Heart right ventricle (tissue), 16 donors: ENCODE measurements at regions not wholly inside any gene's neighbourhood (a gene's known extent, or its start where the extent isn't known, plus 50 kb on each side); places are given as distances from the start of the nearest gene placed in this dataset.

Source experiments
- ATAC-seq, 8 donors: fragments of 200-7000 bp; cut with Tn5 transposase; one replicate each; pipeline ENCODE4 v1.9.1; 2020; ENCODE audit warnings: mild to moderate bottlenecking in 8 of 8, moderate library complexity in 8 of 8, moderate number of reproducible peaks in 1 of 8
- DNase-seq, 2 donors: peaks; one replicate each; pipeline ENCODE4 v3.0.0-alpha.2; 2020
- H3K27ac ChIP-seq, 10 donors: fragments of 200-600 bp; sonication (generic) in 2 of 10; one replicate each; pipeline versions ENCODE4 v1.5.0 to v1.8.0; 2020 to 2022; ENCODE audit warnings: mild to moderate bottlenecking in 3 of 10
- H3K27me3 ChIP-seq, 7 donors: fragments of 200-600 bp; one replicate each; pipeline ENCODE4 v1.8.0; 2021 to 2022; ENCODE audit warnings: mild to moderate bottlenecking in 2 of 7
- H3K36me3 ChIP-seq, 9 donors: fragments of 200-600 bp; sonication (generic) in 1 of 9; one replicate each; pipeline versions ENCODE4 v1.5.0 to v1.8.0; 2020 to 2022; ENCODE audit warnings: mild to moderate bottlenecking in 2 of 9
- H3K4me1 ChIP-seq, 9 donors: fragments of 200-600 bp; sonication (generic) in 1 of 9; one replicate each; pipeline versions ENCODE4 v1.5.0 to v1.8.0; 2020 to 2022; ENCODE audit warnings: mild to moderate bottlenecking in 4 of 9
- H3K4me3 ChIP-seq, 10 donors: fragments of 200-600 bp; sonication (generic) in 2 of 10; one replicate each; pipeline versions ENCODE4 v1.5.0 to v1.8.0; 2020 to 2022; ENCODE audit warnings: mild to moderate bottlenecking in 7 of 10, moderate library complexity in 2 of 10
- H3K9me3 ChIP-seq, 11 donors: fragments of 200-600 bp in 10 of 11; sonication (generic) in 2 of 11; one replicate each; pipeline versions ENCODE4 v1.5.0 to v1.8.0; 2013 to 2022; ENCODE audit warnings: mild to moderate bottlenecking in 2 of 11, control low read depth in 1 of 11, moderate library complexity in 1 of 11
- CTCF ChIP-seq, 9 donors: fragments of 200-600 bp; sonication (generic) in 2 of 9; IDR thresholded peaks; one replicate each; pipeline versions ENCODE4 v1.5.0 to v1.8.0; 2021 to 2022; ENCODE audit warnings: antibody characterized with exemption in 9 of 9, mild to moderate bottlenecking in 5 of 9, moderate library complexity in 1 of 9
- WGBS, 2 donors: extraction: QIAGEN DNeasy Blood & Tissue Kit; methylation state at CpG; one replicate each; pipeline ENCODE4 v1.1.7; 2013; ENCODE audit warnings: inconsistent platforms in 1 of 2; 5-methylcytosine and 5-hydroxymethylcytosine counted together
- intact Hi-C, 10 donors: fragments of 100-400 bp; cut with DNase I; formaldehyde crosslinking; loops; one replicate each; pipeline versions ENCODE4 v1.11.1 to v1.14.2; 2022
- donor health status: Arrhythmogenic right ventricular cardiomyopathy.
- donor health status: ischemic (EF 13 %, LVEDD 7.1; RV severe dilation, severe dysfunction).
- donor health status: healthy with polysubstance abuse.
- donor health status: DM: no; HTN: yes; CAD: no.
- donor health status: DM: no; HTN: no; CAD: no.
- donor health status: ischemic (EF 25% LVEDD 6.9; RV normal size, moderate dysfunction).
- donor health status: ischemic (EF 25% LVEDD 5.7; RV mildly dilated, moderate dysfunction).
- donor health status: healthy.
- donor health status: DM: yes; HTN: yes; CAD: no.
- donor health status: Ischemic cardiomyopathy.
- donor health status: ischemic (EF 35%, LVEDD 5.7; RV mildly dilated, moderate dysfunction).
- donor health status: nonischemic (EF 11% LVEDD 7.7; RV severe dilation, severe dysfunction).
- donor health status: DM: yes; HTN: yes; CAD: no.
- donor health status: PGD.
- donor health status: ischemic (EF 29% LVEDD 5.4; RV normal size, mild dysfunction).
- donor health status: nonischemic (EF 23%, LVEDD 6.1; RV moderate dilation, normal function).

GRCh38 chr3:17846466-17846865, 104.0 kb upstream of the TBC1D5 start:
- DNase-seq (no peak), ATAC-seq (no peak)
- Histone ChIP-seq H3K9me3 (no peaks in the 10 kb centered on the region), H3K36me3 (no peaks in the 10 kb centered on the region), H3K4me1 (no peaks in the 10 kb centered on the region), H3K27ac (no peak overlapping the region), H3K4me3 (no peak overlapping the region), H3K27me3 (no peaks in the 10 kb centered on the region)
- no peak for TF ChIP-seq CTCF (IDR thresholded peaks at IDR 0.05)
- WGBS, 2 donors, result 54 to 68% methylated on average over 4 of the region's 4 CpGs
- intact Hi-C loops, result loop anchor here in 3 of 10 donors (10.0 kb wide), 2 partner anchors 202 to 582 kb away; no protein-coding TSS in a partner anchor

GRCh38 chr3:17845026-17845812, 102.8 kb upstream of the TBC1D5 start:
- intact Hi-C loops, result loop anchor here in 3 of 10 donors (10.0 kb wide), 2 partner anchors 200 to 580 kb away; no protein-coding TSS in a partner anchor
- Histone ChIP-seq H3K27ac (no peak overlapping the region), H3K4me3 (no peak overlapping the region), H3K27me3 (no peaks in the 10 kb centered on the region), H3K4me1 (no peaks in the 10 kb centered on the region), H3K36me3 (no peaks in the 10 kb centered on the region), H3K9me3 (no peaks in the 10 kb centered on the region)
- DNase-seq (no peak), ATAC-seq (no peak)
- WGBS, 2 donors, result 57 to 67% methylated on average over 5 of the region's 5 CpGs
- no peak for TF ChIP-seq CTCF (IDR thresholded peaks at IDR 0.05)

- intact Hi-C loops, result loop anchor here in 8 of 10 donors (5.0 to 10.0 kb wide), 5 partner anchors 197 to 587 kb away; no protein-coding TSS in a partner anchor
- Histone ChIP-seq H3K9me3 (no peaks in the 10 kb centered on the region), H3K4me1 (no peaks in the 10 kb centered on the region), H3K4me3 (no peak overlapping the region), H3K36me3 (no peaks in the 10 kb centered on the region), H3K27ac (no peak overlapping the region), H3K27me3 (no peaks in the 10 kb centered on the region)
- 95 to 100% methylated on average over 3 of the region's 3 CpGs for WGBS, 2 donors
- no peak for DNase-seq
- TF ChIP-seq CTCF (IDR thresholded peaks at IDR 0.05), result no peak
- no peak for ATAC-seq
Measured at GRCh38 chr3:17844236-17844635, 101.8 kb upstream of the TBC1D5 start.

- TF ChIP-seq CTCF (IDR thresholded peaks at IDR 0.05), result peak; percentile 85 to 97 (median 95)
Measured at GRCh38 chr3:17841190-17841828, 98.9 kb upstream of the TBC1D5 start.

More at GRCh38 chr3:17841190-17841828, 98.9 kb upstream of the TBC1D5 start:
- no peak overlapping the region for H3K27ac ChIP-seq
- H3K9me3 ChIP-seq, result no peaks in the 10 kb centered on the region
- no peak overlapping the region for H3K4me3 ChIP-seq
- 12 to 17% methylated on average over 9 of the region's 9 CpGs for WGBS, 2 donors
- H3K4me1 ChIP-seq, result no peaks in the 10 kb centered on the region
- ATAC-seq (peak; percentile 74 to 91 (median 83)), DNase-seq (peak; percentile 70 to 76)
- no peaks in the 10 kb centered on the region for H3K36me3 ChIP-seq
- H3K27me3 ChIP-seq, result peaks cover 0 to 18% (median 0%) of the 10 kb centered on the region in 7 donors
- intact Hi-C loops, result loop anchor here (2.0 to 10.0 kb wide), 11 partner anchors 194 to 1241 kb away; no protein-coding TSS in a partner anchor
